Hematopoietic multipotent progenitor cell treated with erythropoietin and hydrocortisone succinate and interleukin-3 and kit ligand, for 8 days (in vitro differentiated cells): ENCODE measurements at regions not wholly inside any gene's neighbourhood (a gene's known extent, or its start where the extent isn't known, plus 50 kb on each side); places are given as distances from the start of the nearest gene placed in this dataset.

ENCODE experiments used
- DNase-seq: peaks from one replicate; pipeline ENCODE4 v3.0.0-alpha.2; 2015

- no peak for DNase-seq
Observed at GRCh38 chr5:28557114-28557513, 1518.7 kb upstream of the CDH9 start.

GRCh38 chr5:28549588-28549987 lies 1511.2 kb upstream of the CDH9 start:
- DNase-seq: no peak

DNA sequence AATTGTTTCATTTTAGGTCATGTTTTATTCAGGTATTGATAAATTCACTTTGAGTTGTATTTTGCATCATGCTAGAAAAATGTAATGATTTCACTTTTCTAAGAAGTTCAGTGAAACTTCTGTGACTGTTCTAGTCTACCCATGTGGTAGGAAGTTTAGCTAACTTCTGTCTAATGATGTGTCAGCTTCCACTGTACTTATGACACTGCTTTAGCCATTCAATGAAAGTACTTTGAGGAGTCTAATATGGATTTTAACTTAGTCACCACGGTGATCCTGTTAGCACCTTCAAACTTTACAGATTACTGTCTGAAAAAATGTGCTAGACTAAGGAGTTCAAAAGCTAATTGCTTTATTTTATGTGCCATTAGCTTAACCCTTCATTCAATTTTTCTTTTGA lies 1510.5 kb upstream of the CDH9 start:
- DNase-seq: no peak

DNA sequence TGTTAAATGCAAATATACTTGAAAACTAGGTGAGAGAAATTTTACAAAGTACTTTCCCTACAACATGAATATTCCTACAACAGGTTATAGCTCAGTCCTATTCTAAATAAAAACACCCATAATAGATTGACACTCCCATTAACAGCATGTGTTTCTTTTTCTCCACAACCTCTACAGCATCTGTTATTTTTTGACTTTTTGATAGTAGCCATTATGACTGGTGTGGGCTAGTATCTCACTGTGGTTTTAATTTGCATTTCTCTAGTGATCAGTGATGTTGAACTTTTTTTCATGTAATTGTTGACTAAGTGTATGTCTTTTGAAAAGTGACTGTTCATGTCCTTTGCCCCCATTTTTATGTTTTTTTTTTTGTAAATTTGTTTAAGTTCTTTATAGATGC lies 1506.1 kb upstream of the CDH9 start:
- no peak for DNase-seq

DNA sequence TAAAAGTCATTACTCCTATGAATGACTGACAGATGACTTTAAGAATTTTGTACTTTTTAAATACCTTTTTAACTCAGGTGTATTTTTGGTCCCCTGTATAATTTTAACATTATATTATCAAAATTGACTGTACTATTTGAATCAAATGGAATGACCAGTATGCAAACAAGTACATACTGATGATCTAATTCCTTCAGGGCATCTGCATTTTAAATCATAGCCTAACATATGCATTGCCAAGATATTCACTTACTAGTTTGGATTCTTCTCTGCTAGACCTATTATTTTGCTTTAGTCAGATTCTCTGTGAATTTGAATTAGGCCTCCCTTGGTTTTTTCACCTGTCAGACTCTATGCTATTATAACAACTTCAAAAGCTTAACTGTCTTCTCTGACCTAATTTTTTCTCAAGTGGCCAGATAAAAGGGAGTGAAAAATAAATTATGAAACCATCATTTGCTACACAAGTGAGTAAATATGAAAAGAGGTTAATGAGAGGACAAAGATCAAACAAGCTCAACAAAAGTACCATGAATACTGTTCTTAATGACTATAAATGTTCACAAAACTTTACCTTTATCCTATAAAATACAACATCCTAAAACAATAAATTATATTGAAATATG lies 1505.2 kb upstream of the CDH9 start:
- DNase-seq: no peak

- no peak for DNase-seq
Observed at GRCh38 chr5:28542987-28543386, 1504.6 kb upstream of the CDH9 start.

- DNase-seq: no peak
Observed at GRCh38 chr5:28523888-28524635, 1485.7 kb upstream of the CDH9 start.

DNA sequence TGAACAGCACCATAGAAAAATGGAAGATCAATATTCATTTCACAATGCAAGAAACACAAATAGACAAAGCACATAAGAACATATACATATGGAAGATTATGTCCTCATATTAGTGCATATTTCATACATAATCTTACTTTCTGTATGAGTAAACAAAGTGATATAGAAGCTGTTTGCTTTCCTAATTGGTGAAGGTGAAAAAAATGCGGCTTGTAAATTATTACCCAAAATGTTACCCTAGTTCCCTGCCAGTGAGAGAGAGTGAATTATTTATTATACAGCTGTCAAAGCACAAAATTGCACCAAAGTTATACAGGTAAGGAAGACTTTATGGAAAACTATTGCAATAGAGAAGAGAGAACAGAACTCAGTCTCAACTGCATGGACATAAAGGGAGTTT lies 1485.0 kb upstream of the CDH9 start:
- DNase-seq: no peak

GRCh38 chr5:28517691-28518090 lies 1479.3 kb upstream of the CDH9 start:
- DNase-seq: no peak

DNA sequence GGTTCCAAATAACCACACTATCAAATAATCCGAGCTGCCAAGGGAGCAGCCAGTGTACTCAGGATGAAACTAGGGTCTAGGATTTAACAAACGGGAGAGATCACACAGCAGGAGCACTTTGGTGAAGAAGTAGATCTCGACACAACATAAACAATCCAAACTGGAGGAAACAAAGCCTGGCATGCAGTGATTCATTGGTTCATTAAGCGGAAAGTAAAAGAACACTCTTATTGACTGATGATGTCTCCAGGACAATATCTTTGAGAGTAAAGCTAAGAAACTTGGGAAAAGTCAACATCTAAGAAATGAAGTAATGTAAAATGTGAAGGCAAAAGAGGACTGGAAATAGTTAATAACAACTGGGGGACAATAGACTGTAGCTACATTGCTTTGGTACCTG lies 1478.3 kb upstream of the CDH9 start:
- no peak for DNase-seq

DNA sequence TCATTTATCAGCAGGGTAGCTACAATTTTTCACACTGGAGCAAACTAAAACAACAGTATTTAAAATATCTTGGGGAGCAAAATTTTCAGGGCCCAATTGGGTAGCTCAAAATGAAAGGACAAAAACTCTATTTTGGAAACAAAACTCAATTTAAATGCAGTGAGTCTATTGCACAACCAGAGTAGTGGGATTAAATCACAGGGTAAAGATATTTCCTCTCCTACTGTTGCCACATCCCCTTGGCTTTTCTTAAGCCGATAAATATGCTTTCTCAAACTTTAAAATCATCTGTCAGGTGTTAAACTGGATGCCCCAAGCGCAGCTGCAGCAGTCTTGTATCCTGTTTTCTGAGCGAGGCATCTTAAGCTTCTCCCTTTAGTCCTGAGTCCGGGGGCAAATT lies 1474.3 kb upstream of the CDH9 start:
- DNase-seq: no peak

DNA sequence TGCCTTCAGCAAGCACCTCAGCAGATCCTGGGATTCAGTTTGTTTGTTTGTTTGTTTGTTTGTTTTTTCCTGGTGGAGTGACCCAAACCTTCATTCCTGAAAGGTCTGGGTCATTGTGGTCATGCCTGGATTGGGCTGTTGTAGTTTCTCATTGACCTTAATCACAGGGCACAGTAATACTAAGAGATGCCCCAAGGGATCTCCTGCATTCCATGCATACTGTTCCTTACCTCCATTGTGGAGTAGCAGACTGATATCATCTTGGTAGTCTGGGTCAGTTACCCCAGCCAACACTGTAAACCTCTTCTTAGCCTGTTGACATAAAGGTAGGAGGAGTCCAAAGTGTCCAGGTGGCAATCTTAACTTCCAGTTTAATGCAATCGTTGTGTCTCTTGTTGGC lies 1466.7 kb upstream of the CDH9 start:
- no peak for DNase-seq

DNA sequence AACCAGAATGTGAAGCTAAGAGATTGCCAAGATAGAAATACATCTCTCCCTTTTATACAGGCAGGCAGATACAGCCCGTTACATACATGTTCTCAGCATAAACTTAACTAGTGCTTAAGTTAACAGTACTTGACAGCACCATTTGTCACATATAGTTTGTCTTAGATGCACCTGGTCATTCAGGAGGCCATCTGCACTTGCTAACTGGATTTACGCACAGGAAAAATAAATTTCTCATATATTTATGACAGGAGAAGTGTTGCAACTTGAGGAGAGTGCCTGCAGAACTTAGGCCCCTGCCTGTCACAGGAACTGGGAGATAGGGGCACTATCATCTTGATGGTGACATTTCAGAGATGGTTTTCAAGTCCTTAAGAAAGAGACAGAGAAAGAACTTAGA lies 1462.1 kb upstream of the CDH9 start:
- DNase-seq: no peak

DNA sequence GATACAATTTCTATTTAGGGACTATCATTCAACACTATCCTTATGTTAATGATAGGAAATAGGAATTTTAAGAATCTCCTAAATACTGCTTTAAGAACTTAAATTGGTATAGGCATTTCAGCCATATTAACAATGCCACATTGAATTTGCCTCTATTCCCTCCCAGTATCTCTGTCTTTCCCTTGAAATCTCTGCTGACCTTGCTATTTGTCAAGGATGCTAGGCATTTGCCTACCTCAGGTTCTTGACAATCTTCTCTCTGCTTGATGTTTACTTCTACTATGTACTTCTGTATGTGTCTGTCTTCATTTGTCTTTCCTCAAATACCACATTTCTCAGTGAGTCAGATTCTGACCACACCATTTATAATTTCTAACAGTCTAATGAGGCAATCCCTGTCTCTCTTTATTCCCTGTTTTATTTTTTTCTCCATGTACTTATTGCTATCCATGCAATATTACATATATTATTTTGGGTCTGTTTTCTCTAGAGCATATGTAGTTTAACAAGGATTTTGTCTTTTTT lies 1461.4 kb upstream of the CDH9 start:
- DNase-seq: no peak

DNA sequence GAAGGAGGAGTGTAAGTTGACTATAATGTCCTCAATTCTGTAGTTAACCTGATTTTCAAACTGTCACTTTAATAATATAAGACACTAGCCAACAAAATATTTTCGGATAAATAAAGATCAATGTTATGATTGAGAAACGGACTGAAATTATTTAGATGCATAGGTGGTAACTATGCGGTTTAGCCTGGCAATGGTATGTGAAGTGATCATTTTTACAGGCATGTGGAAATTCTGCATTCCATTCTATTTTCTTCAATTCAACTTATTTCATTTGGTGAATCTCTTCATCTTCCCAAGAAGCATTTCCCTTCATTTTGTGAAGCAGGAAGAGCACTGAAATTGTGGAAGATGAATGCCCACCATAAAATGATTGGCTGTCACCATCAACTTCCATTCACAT lies 1457.5 kb upstream of the CDH9 start:
- no peak for DNase-seq

DNA sequence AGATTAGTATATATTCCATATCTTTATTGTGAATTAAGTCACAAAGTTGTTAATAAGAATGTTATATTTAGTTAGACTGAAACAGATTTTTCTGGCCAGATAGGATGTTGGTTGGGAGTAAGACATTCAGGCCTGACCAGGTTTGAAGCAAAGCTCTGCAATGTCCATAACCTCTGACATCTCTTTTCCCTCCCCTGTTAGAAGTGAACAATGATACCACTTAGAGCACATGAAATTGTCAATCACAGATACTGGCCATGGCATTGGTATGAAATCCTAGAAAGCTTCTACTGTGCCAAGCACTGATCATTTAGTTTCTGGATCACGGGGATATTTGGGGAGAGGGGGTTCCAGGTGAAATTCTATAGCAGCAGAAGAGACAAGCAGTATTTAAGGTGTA lies 1455.1 kb upstream of the CDH9 start:
- DNase-seq: no peak

DNA sequence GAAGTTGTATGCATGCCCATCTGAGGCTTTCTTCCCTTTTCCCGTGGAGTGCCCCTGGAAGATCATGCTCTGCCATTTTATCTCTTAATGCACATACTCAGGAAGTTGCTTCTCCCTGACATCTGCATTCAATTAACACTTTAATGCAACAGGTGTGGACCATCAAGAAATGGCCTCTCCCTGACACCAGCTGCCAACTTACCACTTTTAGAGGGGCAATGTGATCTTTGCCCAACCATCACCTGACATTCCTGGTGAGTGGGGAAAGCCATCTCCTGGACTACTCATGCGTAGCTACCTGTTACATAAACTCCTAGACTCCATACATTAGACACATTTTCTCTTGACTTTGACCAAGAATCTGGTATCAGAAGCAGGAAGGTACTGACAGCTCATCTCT lies 1450.4 kb upstream of the CDH9 start:
- DNase-seq: no peak

DNA sequence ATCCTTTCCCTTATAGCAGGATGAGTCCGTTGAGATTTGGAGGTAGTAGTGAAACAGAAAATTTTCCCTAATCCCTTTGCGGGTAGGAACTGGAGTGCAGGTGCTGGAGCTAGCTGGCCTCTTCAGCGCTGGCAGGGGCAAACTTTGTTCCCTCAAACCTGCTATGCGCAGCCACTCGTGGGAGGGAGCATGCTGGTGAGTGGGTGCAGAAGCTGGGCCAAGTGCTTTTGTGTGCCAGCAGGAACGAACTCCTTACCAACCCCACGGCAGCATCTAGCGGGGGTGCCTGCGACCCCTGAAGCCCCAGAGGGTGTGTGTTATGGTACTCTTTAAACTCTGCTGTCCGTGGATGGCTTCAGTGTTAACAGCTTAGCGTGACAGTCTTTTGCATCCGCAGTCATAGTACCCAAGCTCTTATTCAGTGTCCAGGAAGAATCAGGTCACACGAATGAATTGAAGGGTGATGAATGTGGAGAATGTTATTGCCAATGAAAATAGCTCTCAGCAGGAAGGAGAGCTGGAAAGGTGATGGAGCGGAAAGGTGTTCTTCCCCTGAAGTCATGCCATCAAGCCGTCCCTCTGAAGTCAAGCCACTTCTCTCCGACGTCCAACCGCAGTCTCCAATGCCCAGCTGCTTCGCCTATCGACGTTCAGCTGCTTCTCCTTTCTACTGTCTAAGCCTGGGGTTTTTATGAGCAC lies 1445.1 kb upstream of the CDH9 start:
- no peak for DNase-seq

GRCh38 chr5:28473531-28474107 lies 1435.2 kb upstream of the CDH9 start:
- no peak for DNase-seq

DNA sequence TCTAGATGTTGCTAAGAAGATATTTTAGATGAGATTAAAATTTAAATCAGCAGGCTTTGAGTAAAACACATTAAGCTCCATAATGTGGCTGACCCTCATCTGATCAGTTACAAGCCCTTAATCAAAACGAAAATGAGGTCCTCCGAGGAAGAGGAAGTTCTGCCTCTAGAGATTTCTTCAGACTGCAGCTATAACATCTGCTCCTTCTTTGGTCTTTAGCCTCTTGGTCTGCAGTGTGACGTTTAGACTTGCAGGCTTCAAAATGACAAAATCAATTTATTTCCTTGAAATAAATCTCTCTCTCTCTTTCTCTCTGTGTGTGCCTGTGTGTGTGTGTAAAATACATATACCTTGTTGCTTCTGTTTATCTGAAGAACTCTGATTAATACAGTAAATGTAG lies 1429.8 kb upstream of the CDH9 start:
- no peak for DNase-seq

DNA sequence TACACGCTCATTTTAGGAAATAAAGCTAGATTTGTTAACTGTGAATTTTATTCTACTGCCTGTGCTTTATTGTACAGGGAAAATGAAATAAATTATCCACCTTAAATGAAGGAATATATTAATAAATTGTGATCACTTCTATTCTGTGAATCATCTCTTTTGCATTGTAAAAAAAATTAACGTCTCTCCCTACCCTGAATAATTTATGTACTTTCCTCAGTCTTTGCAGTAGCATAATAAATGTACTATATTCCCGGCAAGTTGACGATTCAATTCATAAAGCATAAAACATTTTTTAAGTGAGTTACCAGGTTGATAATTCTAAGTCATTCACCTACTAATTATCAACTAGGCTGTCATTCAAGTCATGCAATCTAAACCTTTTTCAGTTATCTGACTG lies 1425.3 kb upstream of the CDH9 start:
- DNase-seq: no peak

GRCh38 chr5:28451483-28451882 lies 1413.1 kb upstream of the CDH9 start:
- no peak for DNase-seq

DNA sequence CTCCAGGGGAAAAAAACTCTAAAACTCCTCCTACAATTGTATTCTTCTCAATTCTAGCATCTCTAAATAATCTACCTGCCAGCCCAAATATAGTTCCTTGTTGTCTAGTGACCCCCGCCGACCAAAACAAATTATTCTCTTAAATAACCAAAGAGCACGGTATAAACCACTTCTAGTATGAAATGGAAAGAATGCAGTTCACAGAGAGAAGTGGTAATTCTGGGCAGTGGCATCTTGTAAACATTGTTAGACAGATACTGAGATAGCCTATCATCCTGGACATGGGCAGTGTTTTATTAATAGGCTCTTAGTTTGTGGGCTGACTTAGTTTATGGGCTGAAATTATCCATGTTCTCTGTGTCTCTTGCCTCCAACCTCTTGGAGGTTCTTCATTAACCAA lies 1412.6 kb upstream of the CDH9 start:
- no peak for DNase-seq

DNA sequence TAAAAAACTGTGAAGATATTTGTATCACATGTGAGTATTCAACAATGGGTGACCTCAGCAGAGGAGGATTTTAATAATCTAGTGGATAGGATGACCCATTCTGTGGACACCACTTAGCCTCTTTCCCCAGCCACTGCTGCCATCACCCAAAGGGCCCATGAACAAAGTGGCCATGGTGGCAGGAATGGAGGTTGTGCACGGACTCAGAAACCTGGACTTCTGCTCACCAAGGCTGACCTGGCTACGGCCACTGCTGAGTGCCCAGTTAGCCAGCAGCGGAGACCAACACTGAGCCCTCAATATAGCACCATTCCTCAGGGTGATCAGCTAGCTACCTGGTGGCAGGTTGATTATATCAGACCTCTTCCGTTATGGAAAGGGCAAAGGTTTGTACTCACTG lies 1410.4 kb upstream of the CDH9 start:
- DNase-seq: no peak
